ENCODE measurements at regions not wholly inside any gene's neighbourhood (a gene's known extent, or its start where the extent isn't known, plus 50 kb on each side); places are given as distances from the start of the nearest gene placed in this dataset.
"Not testable (repeated sequence)": the region's sequence is repeated elsewhere in the genome, so short reads cannot be mapped to it uniquely, and the experiment has no call there.

DNA sequence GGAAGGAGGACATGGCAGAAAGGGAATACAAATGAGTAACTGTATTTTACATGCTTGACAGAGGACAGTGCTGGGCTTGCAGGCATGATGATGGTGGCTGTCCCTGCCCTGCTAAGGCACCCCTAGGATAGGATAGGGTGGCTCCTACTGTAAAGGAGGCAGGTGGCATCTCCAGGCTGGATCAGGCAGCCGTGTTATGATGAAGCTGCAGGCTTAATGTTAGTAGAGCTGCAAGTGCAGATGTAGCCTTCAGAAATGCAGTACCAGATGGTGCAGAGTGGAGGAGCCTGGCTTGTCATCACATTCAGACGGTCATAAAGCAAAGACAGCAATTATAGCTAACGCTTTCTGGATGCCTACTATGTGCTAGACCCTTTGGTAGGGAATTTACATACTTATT lies 287.9 kb upstream of the PODXL start:
- DNase-seq (no peak), ATAC-seq (no peak)
- intact Hi-C loops (cut with DNase I): no loop called here

GRCh38 chr7:131843898-131844331 lies 287.5 kb upstream of the PODXL start:
- DNase-seq (peak; percentile 46), ATAC-seq (peak; percentile 38 to 64)
- intact Hi-C loops (cut with DNase I): no loop called here

GRCh38 chr7:131839967-131840690 lies 283.7 kb upstream of the PODXL start:
- intact Hi-C loops (cut with DNase I): no loop called here
- DNase-seq: no peak
- no peak for ATAC-seq

DNA sequence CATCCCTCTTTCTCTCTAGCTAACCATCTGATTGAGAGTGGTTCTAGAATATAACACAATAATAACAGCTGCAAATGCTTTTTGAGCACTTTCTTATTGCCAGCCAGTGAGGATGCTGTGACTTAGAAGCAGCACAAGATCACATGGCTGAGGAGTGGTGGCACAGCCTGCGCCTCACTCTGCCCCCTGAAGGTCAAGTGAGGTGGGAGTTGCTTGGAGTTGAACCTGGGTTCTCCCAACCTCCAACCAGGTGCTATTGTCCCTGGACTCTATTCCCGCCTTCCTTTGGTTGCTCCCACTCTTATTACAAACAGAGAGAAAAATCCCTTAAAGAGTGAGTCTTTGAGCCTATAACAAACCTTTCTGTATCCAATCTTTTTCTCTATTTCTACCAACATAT lies 280.3 kb upstream of the PODXL start:
- ATAC-seq: no peak
- DNase-seq: no peak
- intact Hi-C loops (cut with DNase I): no loop called here

DNA sequence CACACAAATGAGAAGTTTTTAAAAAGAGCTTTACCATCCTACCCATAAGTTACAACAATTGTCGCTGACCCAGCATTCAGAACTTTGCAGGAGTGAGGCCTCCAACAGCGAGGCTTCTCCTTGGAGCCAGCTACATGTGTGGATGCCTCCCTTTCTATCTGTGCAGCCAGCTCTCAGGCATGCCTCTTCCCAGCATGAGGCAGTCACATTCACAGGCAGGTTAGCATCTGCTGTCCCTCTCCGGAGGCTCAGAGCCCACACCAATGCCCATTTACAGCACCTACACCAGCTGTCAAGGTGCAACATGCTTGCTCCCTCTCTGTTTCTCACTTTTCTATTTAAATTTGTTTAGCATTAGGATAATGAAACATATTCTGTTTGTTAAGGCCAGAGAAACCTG lies 278.7 kb upstream of the PODXL start:
- no peak for DNase-seq
- ATAC-seq: no peak
- intact Hi-C loops (cut with DNase I): no loop called here

GRCh38 chr7:131830681-131831080 lies 274.3 kb upstream of the PODXL start:
- ATAC-seq (no peak), DNase-seq (no peak)
- intact Hi-C loops (cut with DNase I): no loop called here

GRCh38 chr7:131829947-131830558 lies 273.6 kb upstream of the PODXL start:
- intact Hi-C loops (cut with DNase I): no loop called here
- ATAC-seq (peak in 1 of 2 donors; percentile 54), DNase-seq (peak; percentile 33)

- ATAC-seq (no peak), DNase-seq (no peak)
- intact Hi-C loops (cut with DNase I): no loop called here
Observed at GRCh38 chr7:131827421-131827820, 271.0 kb upstream of the PODXL start.

- intact Hi-C loops (cut with DNase I): no loop called here
- ATAC-seq (no peak), DNase-seq (no peak)
Observed at GRCh38 chr7:131826960-131827359, 270.5 kb upstream of the PODXL start.

DNA sequence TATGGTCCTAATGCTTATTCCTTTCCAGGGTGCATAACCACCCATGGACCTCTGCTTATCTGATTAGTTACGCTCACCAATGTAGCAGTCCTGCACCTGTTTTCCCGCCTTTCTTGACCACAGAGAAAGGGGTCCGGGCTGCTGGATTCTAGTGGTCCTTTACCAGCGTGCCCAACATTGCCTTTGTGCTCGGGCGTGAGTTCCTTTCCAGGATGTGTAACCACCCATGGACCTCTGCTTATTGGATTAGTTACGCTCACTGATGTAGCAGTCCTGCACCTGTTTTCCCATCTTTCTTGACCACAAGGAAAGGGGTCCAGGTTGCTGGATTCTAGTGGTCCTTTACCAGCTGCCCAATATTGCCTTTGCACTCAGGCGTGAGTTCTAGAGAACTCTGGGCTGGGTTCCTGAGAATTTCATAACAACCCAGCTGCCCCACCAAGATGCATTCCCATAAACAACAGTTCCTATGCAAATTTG lies 267.6 kb upstream of the PODXL start:
- ATAC-seq; DNase-seq; intact Hi-C loops (cut with DNase I): not testable (repeated sequence)

- DNase-seq: no peak
- intact Hi-C loops (cut with DNase I): no loop called here
- no peak for ATAC-seq
Observed at GRCh38 chr7:131819891-131820290, 263.5 kb upstream of the PODXL start.

DNA sequence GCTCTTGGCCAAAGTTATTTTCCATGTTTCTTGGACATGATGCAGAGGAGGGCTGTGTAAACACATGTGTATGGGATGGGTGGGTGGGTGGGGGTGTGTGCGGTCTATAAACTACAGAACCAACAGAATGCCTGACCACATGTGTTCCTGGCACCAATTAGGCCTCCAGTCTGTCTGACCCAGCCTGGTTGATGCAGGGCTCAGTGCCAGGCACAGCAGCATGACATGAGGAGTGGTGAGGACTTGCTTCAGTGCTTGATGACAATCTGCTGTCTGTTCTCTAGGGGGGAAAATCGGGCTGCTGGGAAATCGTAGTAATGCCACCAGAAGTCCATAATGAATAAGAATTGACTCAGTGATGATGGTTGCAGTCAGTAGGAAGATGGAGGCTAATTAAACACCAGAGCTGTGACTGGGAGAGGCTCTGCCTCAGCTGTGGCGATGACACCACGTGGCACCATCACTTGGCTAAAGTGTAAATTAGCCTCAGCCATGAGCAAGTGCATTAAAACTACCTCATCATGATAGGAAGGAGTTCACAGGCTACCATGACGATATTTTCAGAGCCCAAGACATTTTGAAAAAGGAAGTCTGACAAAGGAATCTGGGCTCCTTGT lies 260.1 kb upstream of the PODXL start:
- intact Hi-C loops (cut with DNase I): no loop called here
- no peak for ATAC-seq
- no peak for DNase-seq

DNA sequence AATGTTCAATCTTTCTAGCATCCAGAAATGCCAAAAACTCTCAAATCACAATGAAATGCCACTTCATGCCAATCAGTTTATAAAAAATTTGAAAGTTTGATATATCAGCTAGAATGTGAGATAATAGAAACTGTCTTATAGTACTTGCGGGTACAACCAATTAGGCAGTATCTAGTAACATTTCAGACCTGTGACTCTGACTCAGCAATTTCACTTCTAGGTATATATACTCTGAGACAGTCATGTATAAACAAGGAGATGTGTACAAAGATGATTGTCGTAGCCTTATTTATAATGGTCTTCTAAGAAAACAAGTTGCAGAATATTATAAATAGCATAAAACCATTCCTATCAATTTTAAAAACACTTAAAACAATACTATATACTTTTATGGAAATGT lies 252.3 kb upstream of the PODXL start:
- DNase-seq: no peak
- intact Hi-C loops (cut with DNase I): no loop called here
- no peak for ATAC-seq

DNA sequence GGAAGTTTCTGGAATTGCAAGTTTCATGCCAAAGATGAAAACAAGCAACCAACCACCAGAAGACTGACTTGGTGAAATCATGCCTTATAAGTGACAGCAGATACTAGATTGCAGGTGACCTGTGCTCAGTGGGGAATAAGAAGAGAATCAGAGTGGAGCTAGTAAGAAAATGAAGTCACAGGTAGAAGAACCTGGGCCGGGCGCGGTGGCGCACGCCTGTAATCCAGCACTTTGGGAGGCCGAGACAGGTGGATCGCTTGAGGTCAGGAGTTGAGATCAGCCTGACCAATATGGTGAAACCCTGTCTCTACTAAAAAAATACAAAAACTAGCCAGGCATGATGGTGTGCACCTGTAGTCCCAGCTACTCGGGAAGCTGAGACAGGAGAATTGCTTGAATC lies 251.7 kb upstream of the PODXL start:
- intact Hi-C loops (cut with DNase I); ATAC-seq; DNase-seq: not testable (repeated sequence)

GRCh38 chr7:131803816-131804215 lies 247.4 kb upstream of the PODXL start:
- intact Hi-C loops (cut with DNase I): no loop called here
- ATAC-seq (no peak), DNase-seq (no peak)

DNA sequence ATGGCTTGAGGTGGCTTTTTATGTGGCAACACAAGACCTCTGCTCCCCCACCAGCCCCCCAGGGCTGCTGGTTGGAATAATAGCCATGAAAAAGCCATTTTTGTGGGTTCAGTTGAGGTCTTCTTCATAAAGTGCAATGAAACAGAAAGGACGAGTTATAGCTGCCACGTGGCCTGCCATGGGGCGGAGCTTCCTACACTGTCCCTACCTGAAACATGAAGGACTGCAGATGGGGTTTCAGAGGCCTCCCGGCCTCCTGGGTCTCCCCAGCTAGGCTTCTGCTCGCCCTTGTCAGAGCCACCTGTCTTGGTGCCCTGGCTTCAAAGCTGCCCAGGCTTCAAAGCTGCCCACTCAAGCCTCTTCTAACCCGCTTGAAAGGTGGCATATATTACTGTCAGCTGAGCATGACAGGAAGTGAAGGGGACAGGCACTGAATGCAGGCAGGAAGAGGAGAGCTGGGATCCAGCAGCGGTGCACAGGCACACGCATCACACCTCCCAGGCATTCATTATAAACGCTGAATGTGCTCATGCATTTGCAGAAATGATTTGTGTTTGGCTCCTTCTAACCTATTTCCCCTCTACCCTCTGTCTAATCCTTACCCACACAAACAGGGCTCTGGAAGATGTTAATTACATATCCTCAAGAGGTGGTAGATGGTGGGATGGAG lies 245.9 kb upstream of the PODXL start:
- ATAC-seq (no peak), DNase-seq (no peak)
- intact Hi-C loops (cut with DNase I): no loop called here

DNA sequence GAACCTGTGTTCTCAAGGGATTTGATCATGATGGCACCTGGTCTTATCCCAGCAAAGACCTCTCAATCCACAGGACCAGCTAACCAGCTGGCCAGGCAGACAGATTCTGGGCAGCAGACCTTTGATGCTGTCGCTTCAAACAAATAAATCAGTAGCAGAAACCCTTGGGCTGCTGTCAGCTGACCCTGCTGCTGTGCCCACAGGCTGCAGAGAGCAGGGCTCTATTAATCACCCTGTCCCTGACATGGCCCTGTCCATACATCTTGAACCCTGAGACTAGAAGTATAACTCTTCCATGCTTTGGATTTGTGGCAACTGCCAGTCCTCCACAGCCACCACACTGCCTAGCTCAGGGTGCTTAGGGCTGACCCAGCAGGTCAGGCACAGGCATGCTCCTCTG lies 244.1 kb upstream of the PODXL start:
- no peak for DNase-seq
- ATAC-seq: no peak
- intact Hi-C loops (cut with DNase I): no loop called here

- no peak for ATAC-seq
Observed at GRCh38 chr7:131800008-131800407, 243.6 kb upstream of the PODXL start.

DNA sequence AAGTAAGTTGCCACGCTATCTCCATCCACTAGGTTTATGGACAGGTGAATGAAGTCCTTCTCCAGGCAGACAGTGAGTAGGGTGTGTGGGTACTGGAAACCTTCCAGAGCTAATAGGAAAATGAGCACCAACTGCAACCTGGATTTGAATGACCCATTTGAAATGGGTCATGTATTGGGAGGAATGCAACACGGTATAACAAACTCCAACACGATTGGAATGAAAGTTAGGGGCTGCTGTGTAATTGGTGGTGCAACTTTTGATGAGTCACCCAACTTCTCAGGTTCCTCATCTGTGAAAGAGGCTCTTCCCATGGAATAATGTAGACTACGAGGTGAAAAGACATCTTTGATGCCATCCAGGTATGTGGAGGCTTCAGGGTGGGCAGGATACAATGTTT lies 241.4 kb upstream of the PODXL start:
- no peak for ATAC-seq

More at GRCh38 chr7:131800008-131800407, 243.6 kb upstream of the PODXL start:
- DNase-seq: no peak
- intact Hi-C loops (cut with DNase I): no loop called here

DNA sequence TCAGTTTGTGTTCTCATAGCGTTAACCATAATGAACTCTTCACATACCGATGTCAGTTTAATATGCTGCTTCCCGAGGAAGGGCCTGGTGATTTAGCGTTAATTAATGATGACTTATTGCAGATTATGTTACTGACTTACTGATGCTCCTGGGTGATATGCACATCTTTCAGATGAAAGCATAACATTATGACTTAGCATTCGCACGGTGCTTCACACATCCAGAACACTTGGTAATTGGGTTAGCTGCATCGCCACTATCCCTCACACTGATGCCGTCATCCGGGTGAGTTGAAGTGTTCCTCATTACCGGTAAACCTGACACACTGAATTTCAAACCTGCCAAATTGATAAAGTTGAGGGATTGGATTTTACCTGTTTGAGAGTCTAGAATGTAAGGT lies 239.0 kb upstream of the PODXL start:
- intact Hi-C loops (cut with DNase I): no loop called here
- DNase-seq: no peak
- no peak for ATAC-seq

More for the DNA sequence above, 241.4 kb upstream of the PODXL start:
- DNase-seq: no peak
- intact Hi-C loops (cut with DNase I): no loop called here

Measured in left cardiac atrium (tissue), 4 donors.